ENCODE measurements at regions not wholly inside any gene's neighbourhood (a gene's known extent, or its start where the extent isn't known, plus 50 kb on each side); places are given as distances from the start of the nearest gene placed in this dataset.

DNA sequence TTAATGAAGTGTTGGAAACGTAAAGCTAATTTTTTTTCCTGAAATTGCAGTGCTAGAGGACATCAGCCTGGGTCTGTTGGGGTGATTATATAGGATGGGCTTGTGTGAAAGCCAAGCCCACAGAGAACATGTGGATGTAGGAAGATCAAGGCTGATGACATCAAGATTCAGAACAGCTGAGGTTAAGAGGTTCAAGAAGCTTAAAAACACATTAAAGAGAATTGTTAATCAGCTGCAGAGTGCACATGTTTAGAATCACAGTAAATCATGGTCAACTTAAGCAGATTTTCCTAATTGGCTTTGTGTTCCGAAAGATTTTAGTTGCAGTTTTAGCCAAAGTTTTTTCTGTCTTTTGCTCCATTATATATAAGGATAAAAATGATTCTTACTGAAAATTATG lies 87.9 kb upstream of the PRICKLE1 start:
- H3K4me1 Mint-ChIP-seq, result no peaks in the 10 kb centered on the region
- H3K4me3 Mint-ChIP-seq, result no peak overlapping the region
- intact Hi-C loops (cut with DNase I, micrococcal nuclease), result no loop called here
- H3K36me3 Mint-ChIP-seq (ENCODE audit: low read depth), result no peaks in the 10 kb centered on the region
- POLR2A ChIA-PET, result no interaction called here
- ATAC-seq (no peak), DNase-seq (no peak)
- H3K27ac Mint-ChIP-seq, result no peak overlapping the region
- H3K9me3 Mint-ChIP-seq (ENCODE audit: low read depth), result peaks cover 2% of the 10 kb centered on the region
- no peaks in the 10 kb centered on the region for H3K27me3 Mint-ChIP-seq
- CTCF ChIA-PET, result no interaction called here

DNA sequence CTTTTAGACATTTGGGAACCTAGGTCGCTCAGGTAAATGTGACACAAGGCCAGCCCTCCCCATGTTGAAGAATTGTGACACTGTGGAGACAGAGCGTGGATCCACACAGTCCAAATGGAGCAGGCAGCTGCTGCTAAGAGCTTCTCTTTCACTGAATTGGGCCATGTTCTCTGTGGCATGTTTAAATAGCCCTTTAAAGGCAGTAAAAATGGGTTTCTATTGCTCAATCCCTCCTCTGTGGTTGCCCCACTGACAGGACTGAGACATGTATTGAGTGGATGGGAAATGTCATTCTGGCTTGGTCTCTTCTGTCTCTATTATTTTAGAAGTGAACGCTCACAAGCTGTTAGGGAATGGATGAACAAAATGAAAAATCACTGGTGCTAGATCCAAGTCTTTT lies 84.0 kb upstream of the PRICKLE1 start:
- Mint-ChIP-seq H3K4me3 (no peak overlapping the region), H3K36me3 (ENCODE audit: low read depth) (no peaks in the 10 kb centered on the region), H3K4me1 (no peaks in the 10 kb centered on the region), H3K9me3 (ENCODE audit: low read depth) (no peaks in the 10 kb centered on the region), H3K27ac (no peak overlapping the region), H3K27me3 (no peaks in the 10 kb centered on the region)
- DNase-seq (no peak), ATAC-seq (no peak)
- ChIA-PET POLR2A (no interaction called here), CTCF (interaction anchor here (0.6 kb wide), 1 partner anchor 78 kb away, joined by 5 read pairs; no protein-coding TSS in a partner anchor)
- intact Hi-C loops (cut with DNase I, micrococcal nuclease), result no loop called here

DNA sequence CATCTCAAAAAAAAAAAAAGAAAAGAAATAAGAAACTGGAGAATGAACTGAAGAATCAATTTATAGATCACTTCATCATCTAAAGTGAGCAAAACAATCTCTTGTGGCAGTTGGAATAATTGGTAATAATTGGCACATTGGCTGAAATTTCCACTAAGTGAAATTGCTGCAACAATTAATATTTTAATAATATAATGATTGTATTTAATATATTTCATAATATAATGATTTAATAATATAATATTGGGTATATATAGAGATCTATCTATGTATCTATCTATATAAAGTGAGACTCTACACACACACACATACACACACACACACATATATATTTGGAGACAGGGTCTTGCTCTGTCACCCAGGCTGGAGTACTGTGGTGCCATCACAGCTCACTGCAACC lies 81.2 kb upstream of the PRICKLE1 start:
- no peak overlapping the region for H3K27ac Mint-ChIP-seq
- DNase-seq, result no peak
- H3K36me3 Mint-ChIP-seq (ENCODE audit: low read depth), result no peaks in the 10 kb centered on the region
- H3K27me3 Mint-ChIP-seq, result no peaks in the 10 kb centered on the region
- POLR2A ChIA-PET, result no interaction called here
- H3K4me3 Mint-ChIP-seq, result no peak overlapping the region
- ATAC-seq, result no peak
- intact Hi-C loops (cut with DNase I, micrococcal nuclease), result no loop called here
- CTCF ChIA-PET, result no interaction called here
- H3K4me1 Mint-ChIP-seq, result no peaks in the 10 kb centered on the region
- H3K9me3 Mint-ChIP-seq (ENCODE audit: low read depth), result no peaks in the 10 kb centered on the region

DNA sequence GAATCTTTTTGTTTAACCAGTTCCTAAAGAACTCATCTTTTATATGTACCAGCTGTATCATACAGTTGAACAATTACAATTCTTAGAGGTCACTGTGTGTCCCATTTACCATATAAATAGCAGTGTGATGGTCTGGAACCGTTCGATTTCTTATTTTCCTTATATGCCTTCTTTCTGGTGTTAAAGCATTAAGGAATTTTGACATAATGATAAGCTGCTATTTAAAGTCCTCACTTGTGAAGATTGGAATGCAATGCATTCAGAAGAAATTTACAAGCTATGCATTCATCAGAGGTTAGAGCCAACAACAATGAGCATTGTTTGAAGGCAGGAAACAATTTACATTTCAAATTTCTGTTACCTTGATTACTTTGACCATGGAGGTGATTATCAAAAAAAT lies 80.0 kb upstream of the PRICKLE1 start:
- Mint-ChIP-seq H3K4me3 (no peak overlapping the region), H3K9me3 (ENCODE audit: low read depth) (no peaks in the 10 kb centered on the region), H3K4me1 (no peaks in the 10 kb centered on the region), H3K27me3 (no peaks in the 10 kb centered on the region), H3K27ac (no peak overlapping the region), H3K36me3 (ENCODE audit: low read depth) (no peaks in the 10 kb centered on the region)
- DNase-seq, result no peak
- no peak for ATAC-seq
- POLR2A ChIA-PET, result no interaction called here
- CTCF ChIA-PET, result no interaction called here
- intact Hi-C loops (cut with DNase I, micrococcal nuclease), result no loop called here

DNA sequence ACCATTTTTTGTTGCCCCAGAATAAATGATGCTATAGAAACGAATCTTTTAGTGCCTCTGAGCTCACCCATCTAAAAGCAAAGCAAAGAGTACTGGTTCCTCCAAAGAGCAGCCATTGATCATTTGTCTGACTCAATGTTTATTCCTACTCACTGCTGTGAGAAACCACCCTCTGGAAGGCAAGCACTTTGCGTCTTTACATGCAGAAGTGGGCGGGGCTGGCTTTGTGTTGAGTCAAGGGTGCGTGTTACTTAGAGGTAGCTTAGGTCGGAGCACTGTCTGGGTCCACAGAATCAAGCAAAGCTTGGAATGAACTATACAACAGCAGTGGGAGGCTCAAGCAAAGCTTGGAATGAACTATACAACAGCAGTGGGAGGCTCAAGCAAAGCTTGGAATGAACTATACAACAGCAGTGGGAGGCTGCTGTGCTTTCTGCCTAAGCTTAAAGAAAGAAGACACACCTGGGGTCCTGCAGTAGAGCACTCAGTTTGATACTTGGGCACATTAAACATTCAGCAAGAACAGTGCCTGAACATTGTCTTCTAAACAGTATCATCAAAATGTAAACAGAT lies 77.2 kb upstream of the PRICKLE1 start:
- Mint-ChIP-seq H3K4me1 (no peaks in the 10 kb centered on the region), H3K27ac (no peak overlapping the region), H3K27me3 (peaks cover 2% of the 10 kb centered on the region), H3K9me3 (ENCODE audit: low read depth) (no peaks in the 10 kb centered on the region), H3K36me3 (ENCODE audit: low read depth) (no peaks in the 10 kb centered on the region), H3K4me3 (no peak overlapping the region)
- intact Hi-C loops (cut with DNase I, micrococcal nuclease), result no loop called here
- DNase-seq, result no peak
- ChIA-PET POLR2A (no interaction called here), CTCF (no interaction called here)
- no peak for ATAC-seq

DNA sequence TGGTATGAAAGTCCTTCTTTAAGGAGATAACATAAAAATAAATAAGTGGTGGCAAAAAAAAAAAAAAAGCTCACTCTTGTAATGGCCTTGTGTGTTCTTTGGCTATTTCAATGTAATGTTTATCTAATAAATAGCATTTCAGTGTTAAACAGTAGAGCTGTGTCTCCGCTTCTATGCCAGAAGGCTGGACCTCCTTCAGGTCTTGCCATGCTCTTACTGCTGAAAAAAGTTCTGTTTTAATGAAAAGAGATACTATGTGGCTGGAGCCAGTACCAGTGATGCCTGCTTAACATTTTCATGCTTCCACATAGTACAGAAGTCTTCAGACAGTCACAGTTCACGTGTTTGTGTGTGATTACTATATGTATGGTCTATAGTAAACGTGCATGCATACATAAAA lies 74.1 kb upstream of the PRICKLE1 start:
- ChIA-PET CTCF (interaction anchor here (0.6 kb wide), 1 partner anchor 13 kb away, joined by 3 read pairs; no protein-coding TSS in a partner anchor), POLR2A (no interaction called here)
- no peak for ATAC-seq
- no peak overlapping the region for H3K27ac Mint-ChIP-seq
- H3K9me3 Mint-ChIP-seq (ENCODE audit: low read depth), result no peaks in the 10 kb centered on the region
- H3K27me3 Mint-ChIP-seq, result peaks cover 2% of the 10 kb centered on the region
- intact Hi-C loops (cut with DNase I, micrococcal nuclease), result no loop called here
- H3K36me3 Mint-ChIP-seq (ENCODE audit: low read depth), result no peaks in the 10 kb centered on the region
- DNase-seq, result no peak
- no peak overlapping the region for H3K4me3 Mint-ChIP-seq
- H3K4me1 Mint-ChIP-seq, result no peaks in the 10 kb centered on the region

DNA sequence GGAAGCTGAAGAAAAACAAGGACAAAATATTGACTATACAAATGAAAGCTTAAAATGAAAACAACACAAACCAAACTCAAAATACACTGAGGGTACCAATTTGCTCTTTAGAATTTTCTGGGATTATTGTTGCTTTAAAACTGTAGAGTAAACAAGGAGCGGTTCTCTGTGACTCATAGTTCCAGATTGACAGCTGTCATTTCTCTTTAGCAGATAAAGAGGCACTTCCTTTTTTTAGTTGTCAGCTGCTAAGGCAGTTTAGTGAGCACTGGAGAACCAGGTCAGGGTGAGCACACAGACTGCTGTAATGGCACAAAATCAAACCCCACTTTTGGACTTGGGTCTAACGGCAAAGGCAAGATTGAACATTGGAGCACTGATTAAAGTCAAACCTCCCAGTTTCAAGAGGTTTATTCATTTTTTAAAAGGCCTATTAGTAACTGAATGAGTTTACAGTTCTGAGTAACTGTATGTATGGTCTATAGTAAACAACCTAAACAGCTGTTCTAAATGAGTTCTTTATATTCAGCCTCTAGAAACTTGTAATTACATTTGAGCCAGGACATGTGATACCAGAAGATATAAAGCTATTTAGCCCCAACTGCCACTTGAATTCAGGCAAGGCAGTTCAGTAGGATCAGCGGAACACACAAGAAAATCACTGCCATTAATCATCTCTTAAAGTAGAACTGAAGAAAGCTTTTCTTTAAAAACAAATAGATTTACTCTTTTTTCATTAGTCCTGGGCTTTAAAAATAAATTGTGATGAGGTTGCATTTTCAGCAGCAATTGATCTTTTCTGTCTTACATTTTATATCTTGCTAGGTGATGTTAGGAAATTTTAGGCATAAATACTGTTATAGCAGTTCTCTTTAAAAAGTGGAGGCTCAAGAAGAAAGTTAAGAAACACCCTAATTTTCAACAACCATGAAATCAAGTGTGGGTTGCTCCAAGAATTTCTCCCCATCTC lies 71.7 kb upstream of the PRICKLE1 start:
- ChIA-PET CTCF (interaction anchor here (0.5 to 1.8 kb wide), 2 partner anchors 10 to 14 kb away, joined by 3 to 8 read pairs; no protein-coding TSS in a partner anchor), POLR2A (no interaction called here)
- DNase-seq (no peak), ATAC-seq (no peak)
- Mint-ChIP-seq H3K4me3 (no peak overlapping the region), H3K9me3 (ENCODE audit: low read depth) (no peaks in the 10 kb centered on the region), H3K36me3 (ENCODE audit: low read depth) (no peaks in the 10 kb centered on the region), H3K27ac (no peak overlapping the region), H3K4me1 (no peaks in the 10 kb centered on the region), H3K27me3 (peaks cover 2% of the 10 kb centered on the region)
- intact Hi-C loops (cut with DNase I, micrococcal nuclease), result no loop called here

DNA sequence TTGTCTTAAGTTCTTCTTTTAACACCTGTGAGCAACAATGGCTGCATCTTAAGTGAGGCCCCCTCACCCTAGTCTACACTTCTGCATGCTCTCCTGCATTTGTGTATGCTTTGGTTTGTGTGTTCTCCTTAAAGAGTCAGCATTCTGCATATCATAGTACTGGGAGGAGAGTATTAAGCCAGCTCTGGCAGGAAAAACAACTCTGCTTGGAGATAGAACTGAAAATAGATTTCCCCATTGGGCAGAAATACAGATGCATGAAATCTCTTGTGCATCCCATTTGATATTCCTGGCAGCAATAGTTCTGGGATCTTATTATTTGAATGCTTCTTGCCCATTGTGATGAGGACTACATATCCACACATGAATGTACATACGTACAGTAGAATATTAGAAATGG lies 70.6 kb upstream of the PRICKLE1 start:
- Mint-ChIP-seq H3K4me1 (no peaks in the 10 kb centered on the region), H3K27me3 (peaks cover 2% of the 10 kb centered on the region), H3K36me3 (ENCODE audit: low read depth) (no peaks in the 10 kb centered on the region), H3K9me3 (ENCODE audit: low read depth) (no peaks in the 10 kb centered on the region), H3K4me3 (no peak overlapping the region), H3K27ac (no peak overlapping the region)
- ATAC-seq (no peak), DNase-seq (no peak)
- POLR2A ChIA-PET, result no interaction called here
- CTCF ChIA-PET, result interaction anchor here (1.8 kb wide), 1 partner anchor 9 kb away, joined by 8 read pairs; no protein-coding TSS in a partner anchor
- intact Hi-C loops (cut with DNase I, micrococcal nuclease), result no loop called here

DNA sequence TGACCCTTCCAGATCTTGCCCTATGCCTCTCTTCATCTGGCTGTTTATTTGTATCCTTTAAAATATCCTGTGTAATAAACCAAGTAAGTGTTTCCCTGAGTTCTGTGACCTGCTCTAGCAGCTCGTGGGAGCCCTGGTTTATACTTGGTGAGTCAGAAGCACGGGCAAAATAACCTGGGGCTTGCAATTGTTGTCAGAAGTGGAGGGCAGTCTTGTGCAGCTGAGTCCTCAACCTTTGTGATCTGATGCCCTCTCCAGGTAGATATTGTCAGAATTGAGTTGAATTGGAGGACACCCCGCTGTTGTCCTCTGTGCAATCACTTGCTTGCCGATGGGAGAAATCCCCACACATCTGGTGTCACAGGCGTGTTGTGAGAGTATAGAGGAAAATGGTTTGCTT lies 62.5 kb upstream of the PRICKLE1 start:
- ATAC-seq (no peak), DNase-seq (no peak)
- Mint-ChIP-seq H3K27ac (no peak overlapping the region), H3K27me3 (no peaks in the 10 kb centered on the region), H3K36me3 (ENCODE audit: low read depth) (no peaks in the 10 kb centered on the region), H3K4me3 (no peak overlapping the region), H3K9me3 (ENCODE audit: low read depth) (no peaks in the 10 kb centered on the region), H3K4me1 (no peaks in the 10 kb centered on the region)
- POLR2A ChIA-PET, result no interaction called here
- CTCF ChIA-PET, result interaction anchor here (0.5 to 2.0 kb wide), 3 partner anchors 9 to 16 kb away, joined by 3 to 8 read pairs (median 3); no protein-coding TSS in a partner anchor
- intact Hi-C loops (cut with DNase I, micrococcal nuclease), result no loop called here

DNA sequence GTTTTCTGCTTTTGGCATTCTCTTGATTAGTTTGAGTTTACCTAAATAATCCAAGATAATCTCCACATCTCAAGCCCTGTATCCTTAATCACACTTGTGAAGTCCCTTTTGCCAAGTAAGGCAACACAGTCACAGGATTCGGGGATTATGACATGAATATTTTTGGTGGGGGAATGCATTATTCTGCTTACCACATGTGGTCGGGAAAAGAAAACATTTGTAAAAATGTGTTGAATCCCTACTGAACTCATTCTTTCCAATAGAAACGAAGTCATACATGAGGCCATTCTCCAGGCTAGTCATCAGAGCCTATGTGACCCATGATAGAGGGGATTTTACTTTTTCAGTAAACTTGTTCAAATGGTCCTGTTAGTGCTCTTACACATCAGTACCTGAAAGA lies 58.5 kb upstream of the PRICKLE1 start:
- ChIA-PET CTCF (no interaction called here), POLR2A (no interaction called here)
- H3K36me3 Mint-ChIP-seq (ENCODE audit: low read depth), result no peaks in the 10 kb centered on the region
- no peak overlapping the region for H3K27ac Mint-ChIP-seq
- ATAC-seq (no peak), DNase-seq (no peak)
- H3K4me3 Mint-ChIP-seq, result no peak overlapping the region
- no peaks in the 10 kb centered on the region for H3K9me3 Mint-ChIP-seq (ENCODE audit: low read depth)
- no peaks in the 10 kb centered on the region for H3K27me3 Mint-ChIP-seq
- no peaks in the 10 kb centered on the region for H3K4me1 Mint-ChIP-seq
- intact Hi-C loops (cut with DNase I, micrococcal nuclease), result no loop called here

DNA sequence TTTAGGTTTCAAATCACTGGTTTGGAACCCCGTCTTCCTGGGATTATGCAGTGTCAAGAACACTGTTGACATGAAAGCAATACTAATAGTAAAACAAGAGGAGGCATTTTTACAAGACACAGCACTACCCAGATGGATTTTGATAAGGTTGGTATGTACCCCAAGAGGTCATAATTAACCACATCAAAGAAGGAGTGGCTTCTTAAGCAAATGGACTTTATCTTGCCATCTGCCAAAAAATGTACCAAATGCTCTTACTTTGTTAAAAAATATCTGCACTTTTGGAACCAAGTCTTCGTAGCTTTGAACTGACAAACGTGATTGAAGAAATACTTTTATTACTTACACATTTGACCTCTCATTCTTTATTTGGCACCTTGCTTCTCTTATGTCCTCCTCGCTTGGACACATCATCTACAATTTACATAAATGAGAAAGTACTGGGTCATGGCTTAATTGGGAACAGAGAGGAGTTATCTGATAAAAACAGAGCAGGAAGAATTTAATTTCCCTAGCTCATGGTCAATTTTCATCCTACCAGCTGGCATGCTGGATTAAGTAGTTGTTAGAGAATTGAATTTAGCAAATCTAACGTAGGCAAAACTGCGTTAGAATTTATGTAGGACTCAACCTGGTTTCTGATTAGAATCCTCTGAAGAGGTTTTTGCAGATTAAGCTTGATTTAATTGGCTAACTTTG lies 54.5 kb upstream of the PRICKLE1 start:
- no peak overlapping the region for H3K4me3 Mint-ChIP-seq
- H3K4me1 Mint-ChIP-seq, result no peaks in the 10 kb centered on the region
- ATAC-seq, result no peak
- POLR2A ChIA-PET, result no interaction called here
- H3K27ac Mint-ChIP-seq, result no peak overlapping the region
- intact Hi-C loops (cut with DNase I, micrococcal nuclease), result no loop called here
- no peak for DNase-seq
- CTCF ChIA-PET, result no interaction called here
- H3K27me3 Mint-ChIP-seq, result no peaks in the 10 kb centered on the region
- H3K9me3 Mint-ChIP-seq (ENCODE audit: low read depth), result no peaks in the 10 kb centered on the region
- H3K36me3 Mint-ChIP-seq (ENCODE audit: low read depth), result no peaks in the 10 kb centered on the region

Measured in activated CD4-positive, alpha-beta T cell treated with anti-CD3 and anti-CD28 coated beads for 36 hours (primary cell).